Activated CD4-positive, alpha-beta T cell treated with anti-CD3 and anti-CD28 coated beads, Interleukin-2, amount 10 ng/mL, durations not matched to agents 7 days and 5 days (primary cell): ENCODE measurements at regions not wholly inside any gene's neighbourhood (a gene's known extent, or its start where the extent isn't known, plus 50 kb on each side); places are given as distances from the start of the nearest gene placed in this dataset.

ENCODE experiments used
- CTCF ChIA-PET: fragments of 350-600 bp; sonication (Branson Sonifier 250); formaldehyde crosslinking; loops from one replicate; lab custom pipeline; 2021; ENCODE audit warnings: antibody characterized with exemption; lab: Charles Lee
- POLR2A ChIA-PET: fragments of 350-600 bp; sonication (Branson Sonifier 250); formaldehyde crosslinking; loops from one replicate; lab custom pipeline; 2021; ENCODE audit warnings: antibody characterized with exemption; lab: Charles Lee
- DNase-seq: peaks from one replicate; pipeline ENCODE4 v3.0.0-alpha.2; 2020
- H3K27ac Mint-ChIP-seq: one replicate; pipeline ENCODE4 v1.8.0; 2021; ENCODE audit warnings: mild to moderate bottlenecking, moderate library complexity, mixed read lengths
- H3K27me3 Mint-ChIP-seq: one replicate; pipeline ENCODE4 v1.8.0; 2021; ENCODE audit warnings: mixed read lengths
- H3K36me3 Mint-ChIP-seq: one replicate; pipeline ENCODE4 v1.8.0; 2021; ENCODE audit warnings: low read depth, mixed read lengths
- H3K4me1 Mint-ChIP-seq: one replicate; pipeline ENCODE4 v1.8.0; 2021; ENCODE audit warnings: mixed read lengths
- H3K4me3 Mint-ChIP-seq: one replicate; pipeline ENCODE4 v1.8.0; 2021; ENCODE audit warnings: mild to moderate bottlenecking, moderate library complexity, mixed read lengths
- H3K9me3 Mint-ChIP-seq: one replicate; pipeline ENCODE4 v1.8.0; 2021; ENCODE audit warnings: mixed read lengths

GRCh38 chr2:239768031-239768790 is 256.9 kb downstream of the NDUFA10 start:
- Mint-ChIP-seq H3K36me3 (no peaks in the 10 kb centered on the region), H3K4me3 (no peak overlapping the region), H3K27ac (no peak overlapping the region), H3K27me3 (peaks cover 2% of the 10 kb centered on the region), H3K9me3 (peaks cover 6% of the 10 kb centered on the region), H3K4me1 (no peaks in the 10 kb centered on the region)
- CTCF ChIA-PET: no interaction called here
- DNase-seq: no peak
- POLR2A ChIA-PET: interaction anchor here (0.6 kb wide), 1 partner anchor 44 kb away, joined by 3 read pairs; no protein-coding TSS in a partner anchor

- Mint-ChIP-seq H3K27ac (no peak overlapping the region), H3K27me3 (peaks cover 2% of the 10 kb centered on the region), H3K9me3 (peaks cover 6% of the 10 kb centered on the region), H3K4me1 (no peaks in the 10 kb centered on the region), H3K36me3 (no peaks in the 10 kb centered on the region), H3K4me3 (no peak overlapping the region)
- CTCF ChIA-PET: no interaction called here
- DNase-seq: no peak
- POLR2A ChIA-PET: no interaction called here
These were observed 257.9 kb downstream of the NDUFA10 start for GRCh38 chr2:239767021-239767905.

GRCh38 chr2:239765911-239766310 is 259.2 kb downstream of the NDUFA10 start:
- Mint-ChIP-seq H3K36me3 (no peaks in the 10 kb centered on the region), H3K4me1 (no peaks in the 10 kb centered on the region), H3K27me3 (no peaks in the 10 kb centered on the region), H3K27ac (no peak overlapping the region), H3K4me3 (no peak overlapping the region), H3K9me3 (peaks cover 2% of the 10 kb centered on the region)
- ChIA-PET CTCF (no interaction called here), POLR2A (no interaction called here)
- no peak for DNase-seq

- H3K4me1 Mint-ChIP-seq: no peaks in the 10 kb centered on the region
- no peaks in the 10 kb centered on the region for H3K36me3 Mint-ChIP-seq
- CTCF ChIA-PET: interaction anchor here (0.6 kb wide), 1 partner anchor 83 kb away, joined by 3 read pairs; no protein-coding TSS in a partner anchor
- H3K27ac Mint-ChIP-seq: peak overlapping the region; percentile 70
- H3K9me3 Mint-ChIP-seq: no peaks in the 10 kb centered on the region
- POLR2A ChIA-PET: no interaction called here
- no peak for DNase-seq
- no peaks in the 10 kb centered on the region for H3K27me3 Mint-ChIP-seq
- H3K4me3 Mint-ChIP-seq: no peak overlapping the region
These were observed 259.9 kb downstream of the NDUFA10 start for GRCh38 chr2:239765076-239765845.

GRCh38 chr2:239763433-239764097 is 261.6 kb downstream of the NDUFA10 start:
- ChIA-PET CTCF (no interaction called here), POLR2A (no interaction called here)
- Mint-ChIP-seq H3K36me3 (no peaks in the 10 kb centered on the region), H3K4me3 (no peak overlapping the region), H3K4me1 (no peaks in the 10 kb centered on the region), H3K9me3 (no peaks in the 10 kb centered on the region), H3K27ac (no peak overlapping the region), H3K27me3 (no peaks in the 10 kb centered on the region)
- DNase-seq: no peak

GRCh38 chr2:239762655-239763269 is 262.4 kb downstream of the NDUFA10 start:
- POLR2A ChIA-PET: no interaction called here
- Mint-ChIP-seq H3K27me3 (no peaks in the 10 kb centered on the region), H3K27ac (no peak overlapping the region), H3K36me3 (no peaks in the 10 kb centered on the region), H3K9me3 (no peaks in the 10 kb centered on the region), H3K4me3 (no peak overlapping the region), H3K4me1 (no peaks in the 10 kb centered on the region)
- DNase-seq: no peak
- CTCF ChIA-PET: no interaction called here

- H3K27me3 Mint-ChIP-seq: no peaks in the 10 kb centered on the region
- CTCF ChIA-PET: no interaction called here
- H3K9me3 Mint-ChIP-seq: no peaks in the 10 kb centered on the region
- DNase-seq: no peak
- H3K4me1 Mint-ChIP-seq: no peaks in the 10 kb centered on the region
- POLR2A ChIA-PET: no interaction called here
- no peak overlapping the region for H3K4me3 Mint-ChIP-seq
- no peaks in the 10 kb centered on the region for H3K36me3 Mint-ChIP-seq
- no peak overlapping the region for H3K27ac Mint-ChIP-seq
These were observed 263.0 kb downstream of the NDUFA10 start for GRCh38 chr2:239762106-239762505.

- H3K4me3 Mint-ChIP-seq: no peak overlapping the region
- H3K9me3 Mint-ChIP-seq: no peaks in the 10 kb centered on the region
- no peaks in the 10 kb centered on the region for H3K36me3 Mint-ChIP-seq
- H3K27me3 Mint-ChIP-seq: no peaks in the 10 kb centered on the region
- POLR2A ChIA-PET: no interaction called here
- peaks cover 4% of the 10 kb centered on the region for H3K4me1 Mint-ChIP-seq
- CTCF ChIA-PET: no interaction called here
- DNase-seq: no peak
- no peak overlapping the region for H3K27ac Mint-ChIP-seq
These were observed 264.5 kb downstream of the NDUFA10 start for GRCh38 chr2:239760596-239760995.

- Mint-ChIP-seq H3K4me1 (peaks cover 4% of the 10 kb centered on the region), H3K27me3 (no peaks in the 10 kb centered on the region), H3K27ac (no peak overlapping the region), H3K4me3 (no peak overlapping the region), H3K9me3 (no peaks in the 10 kb centered on the region), H3K36me3 (no peaks in the 10 kb centered on the region)
- POLR2A ChIA-PET: no interaction called here
- CTCF ChIA-PET: no interaction called here
- DNase-seq: no peak
These were observed 266.8 kb downstream of the NDUFA10 start for GRCh38 chr2:239758279-239758877.

- ChIA-PET POLR2A (no interaction called here), CTCF (no interaction called here)
- peaks cover 5% of the 10 kb centered on the region for H3K4me1 Mint-ChIP-seq
- no peaks in the 10 kb centered on the region for H3K27me3 Mint-ChIP-seq
- DNase-seq: peak; percentile 22
- no peaks in the 10 kb centered on the region for H3K36me3 Mint-ChIP-seq
- H3K9me3 Mint-ChIP-seq: no peaks in the 10 kb centered on the region
- H3K4me3 Mint-ChIP-seq: no peak overlapping the region
- no peak overlapping the region for H3K27ac Mint-ChIP-seq
These were observed 268.1 kb downstream of the NDUFA10 start for GRCh38 chr2:239756790-239757760.
